Transverse colon (tissue), 4 donors: ENCODE measurements at regions not wholly inside any gene's neighbourhood (a gene's known extent, or its start where the extent isn't known, plus 50 kb on each side); places are given as distances from the start of the nearest gene placed in this dataset.

ENCODE experiments used
- DNase-seq: peaks from one replicate; pipeline ENCODE4 v3.0.0-alpha.2; 2019
- H3K27ac ChIP-seq, 4 donors: fragments of 200-600 bp; sonication (generic); 2 replicates each; pipeline ENCODE4 v1.5.1; 2016 to 2018; ENCODE audit warnings: inconsistent platforms in 4 of 4
- H3K27me3 ChIP-seq: fragments of 200-600 bp; sonication (generic); 2 replicates; pipeline ENCODE4 v1.5.1; 2017; ENCODE audit warnings: inconsistent platforms
- H3K36me3 ChIP-seq, 4 donors: fragments of 200-600 bp; sonication (generic); 2 replicates each; pipeline ENCODE4 v1.5.1; 2017 to 2019; ENCODE audit warnings: inconsistent platforms in 4 of 4
- H3K4me1 ChIP-seq, 4 donors: fragments of 200-600 bp; sonication (generic); 2 replicates each; pipeline ENCODE4 v1.5.1; 2017 to 2020; ENCODE audit warnings: inconsistent platforms in 4 of 4
- H3K4me3 ChIP-seq, 4 donors: fragments of 200-600 bp; sonication (generic); 1 replicate in 1 of 4; 2 replicates in 3 of 4; pipeline versions ENCODE4 v1.5.1 to v1.6.1; 2017 to 2019; ENCODE audit warnings: inconsistent platforms in 4 of 4
- H3K9me3 ChIP-seq, 2 donors: fragments of 200-600 bp; sonication (generic); 2 replicates each; pipeline ENCODE4 v1.5.1; 2017 to 2019; ENCODE audit warnings: inconsistent platforms in 2 of 2
- EP300 ChIP-seq: sonication (generic); formaldehyde crosslinking; IDR thresholded peaks from one replicate; pipeline ENCODE4 v1.6.1; 2017; ENCODE audit warnings: antibody characterized with exemption, low read depth
- POLR2A ChIP-seq: fragments of 450-650 bp; IDR thresholded peaks from one replicate; pipeline ENCODE4 v1.6.1; 2016; ENCODE audit warnings: antibody characterized with exemption, mild to moderate bottlenecking, moderate library complexity
- POLR2AphosphoS5 ChIP-seq, 3 donors: sonication (generic); formaldehyde crosslinking; IDR thresholded peaks; one replicate each; pipeline ENCODE4 v1.6.1; 2016; ENCODE audit warnings: antibody characterized with exemption in 3 of 3
- WGBS, 2 donors: methylation state at CpG; one replicate each; pipeline ENCODE4 v1.1.5; 2018; ENCODE audit warnings: low coverage in 1 of 2; 5-methylcytosine and 5-hydroxymethylcytosine counted together
- in situ Hi-C, 4 donors: fragments of 200-750 bp; cut with MboI; loops; one replicate each; pipeline versions ENCODE4 v1.15.0 to v1.15.1; 2017; ENCODE audit warnings: low sequenced_read_pairs in 3 of 4, low pct_ligation_motif_present in 1 of 4, low pct_unique_long_range_greater_than_20kb in 1 of 4
- intact Hi-C: fragments of 100-400 bp; cut with DNase I; formaldehyde crosslinking; loops from one replicate; pipeline ENCODE4 v1.15.1; 2023; ENCODE audit warnings: low total_unique reads
- TF ChIP-seq, protein P1 (sequence below), 5 experiments: fragments of 200-600 bp in 3 of 5; fragments of 450-650 bp in 2 of 5; sonication (generic) in 3 of 5; IDR thresholded peaks; 1 replicate in 2 of 5; 2 replicates in 3 of 5; pipeline ENCODE4 v1.5.1; 2016 to 2017; ENCODE audit warnings: antibody characterized with exemption in 5 of 5, inconsistent platforms in 3 of 5, mild to moderate bottlenecking in 2 of 5, moderate library complexity in 1 of 5

DNA sequence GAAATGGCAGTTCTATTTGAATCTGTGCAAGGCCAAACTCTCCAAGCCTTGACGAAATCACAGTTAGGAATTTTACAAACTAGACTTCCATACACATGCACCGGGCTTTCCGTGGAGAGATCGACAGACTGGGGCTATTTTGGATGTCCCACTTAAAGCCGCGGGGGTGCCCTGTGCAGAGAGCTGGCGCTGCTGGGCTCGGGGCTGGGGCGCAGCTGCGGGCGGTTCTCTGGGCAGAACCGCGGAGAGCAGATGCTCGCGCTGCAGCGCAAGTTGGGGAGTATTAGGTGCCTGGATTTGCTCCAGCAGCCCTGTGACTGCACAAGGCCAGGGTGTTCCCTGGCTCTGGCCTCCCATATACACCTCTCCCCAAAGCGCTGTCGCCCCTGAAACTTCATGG, 67.2 kb downstream of the SPATA19 start:
- no peak for TF ChIP-seq EP300
- TF ChIP-seq POLR2A = no peak
- TF ChIP-seq POLR2AphosphoS5 (IDR thresholded peaks at IDR 0.05) = no peak
- TF ChIP-seq, protein P1, sequence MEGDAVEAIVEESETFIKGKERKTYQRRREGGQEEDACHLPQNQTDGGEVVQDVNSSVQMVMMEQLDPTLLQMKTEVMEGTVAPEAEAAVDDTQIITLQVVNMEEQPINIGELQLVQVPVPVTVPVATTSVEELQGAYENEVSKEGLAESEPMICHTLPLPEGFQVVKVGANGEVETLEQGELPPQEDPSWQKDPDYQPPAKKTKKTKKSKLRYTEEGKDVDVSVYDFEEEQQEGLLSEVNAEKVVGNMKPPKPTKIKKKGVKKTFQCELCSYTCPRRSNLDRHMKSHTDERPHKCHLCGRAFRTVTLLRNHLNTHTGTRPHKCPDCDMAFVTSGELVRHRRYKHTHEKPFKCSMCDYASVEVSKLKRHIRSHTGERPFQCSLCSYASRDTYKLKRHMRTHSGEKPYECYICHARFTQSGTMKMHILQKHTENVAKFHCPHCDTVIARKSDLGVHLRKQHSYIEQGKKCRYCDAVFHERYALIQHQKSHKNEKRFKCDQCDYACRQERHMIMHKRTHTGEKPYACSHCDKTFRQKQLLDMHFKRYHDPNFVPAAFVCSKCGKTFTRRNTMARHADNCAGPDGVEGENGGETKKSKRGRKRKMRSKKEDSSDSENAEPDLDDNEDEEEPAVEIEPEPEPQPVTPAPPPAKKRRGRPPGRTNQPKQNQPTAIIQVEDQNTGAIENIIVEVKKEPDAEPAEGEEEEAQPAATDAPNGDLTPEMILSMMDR (IDR thresholded peaks at IDR 0.05) = no peak
- intact Hi-C loops (no loop called here), in situ Hi-C loops (no loop called here)
- Histone ChIP-seq H3K4me3 (no peak overlapping the region), H3K36me3 (no peaks in the 10 kb centered on the region), H3K27ac (no peak overlapping the region), H3K4me1 (no peaks in the 10 kb centered on the region), H3K27me3 (no peaks in the 10 kb centered on the region), H3K9me3 (no peaks in the 10 kb centered on the region)
- 28 to 77% methylated on average over 8 to 18 of the region's 18 CpGs for WGBS, 2 donors
- no peak for DNase-seq

DNA sequence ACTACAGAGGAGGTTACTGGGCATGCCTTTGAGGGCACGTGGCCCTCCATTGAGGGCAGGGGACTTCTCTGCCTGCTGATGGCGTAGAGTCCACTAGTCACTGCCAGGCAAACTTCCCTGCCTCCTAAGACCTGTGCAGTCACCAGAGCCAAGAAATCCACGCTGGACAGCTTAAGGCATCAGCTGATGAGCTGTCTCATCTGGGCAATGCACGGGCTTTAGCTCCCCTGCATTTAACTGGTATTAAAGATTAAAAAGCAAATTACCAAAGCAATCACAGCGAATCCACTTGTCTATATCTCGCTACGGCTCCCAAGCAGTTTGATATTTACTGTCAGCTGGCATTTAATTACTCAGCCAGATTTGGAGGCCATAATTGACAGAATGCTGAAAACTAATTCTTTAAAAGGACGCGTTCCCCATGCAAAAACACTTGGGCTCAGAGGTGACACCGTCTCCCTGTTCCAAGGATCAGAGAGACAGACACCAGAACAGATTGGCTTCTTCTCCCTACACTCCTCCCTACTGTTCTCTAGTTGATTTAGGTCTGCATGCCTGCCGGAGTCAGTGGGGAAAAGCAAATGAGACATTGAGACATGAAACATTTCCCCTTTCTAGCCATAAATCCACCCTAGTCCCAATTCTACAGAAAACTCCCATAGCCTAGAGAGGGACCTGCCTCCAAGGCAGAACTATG, 68.5 kb downstream of the SPATA19 start:
- in situ Hi-C loops (no loop called here), intact Hi-C loops (no loop called here)
- Histone ChIP-seq H3K27ac (no peak overlapping the region), H3K36me3 (no peaks in the 10 kb centered on the region), H3K4me3 (no peak overlapping the region), H3K27me3 (no peaks in the 10 kb centered on the region), H3K9me3 (no peaks in the 10 kb centered on the region), H3K4me1 (no peaks in the 10 kb centered on the region)
- TF ChIP-seq POLR2A (no peak), POLR2AphosphoS5 (IDR thresholded peaks at IDR 0.05) (no peak), EP300 (no peak)
- TF ChIP-seq, protein P1 (IDR thresholded peaks at IDR 0.05) = no peak
- DNase-seq = no peak
- WGBS, 2 donors = 82% methylated on average over 3 to 11 of the region's 11 CpGs

DNA sequence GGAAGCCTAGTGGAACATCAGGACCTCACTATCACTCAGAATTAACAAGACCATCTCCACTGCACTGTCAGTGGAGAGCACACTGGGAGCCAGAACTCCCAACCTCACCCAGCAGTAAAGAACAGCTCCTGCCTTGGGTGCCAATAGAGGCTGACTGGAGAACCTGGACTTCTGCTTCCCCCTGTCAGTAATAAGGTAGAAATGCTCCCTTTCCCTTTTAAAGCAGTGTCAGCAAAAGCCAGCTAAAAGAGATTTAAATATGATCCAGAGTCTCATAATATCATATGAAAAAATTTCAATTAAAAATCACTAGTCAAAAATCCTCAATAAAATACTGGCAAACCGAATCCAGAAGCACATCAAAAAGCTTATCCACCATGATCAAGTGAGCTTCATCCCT, 82.8 kb downstream of the SPATA19 start:
- H3K27me3 ChIP-seq = no peaks in the 10 kb centered on the region
- H3K9me3 ChIP-seq = peaks cover 0 to 4% of the 10 kb centered on the region in 2 donors
- H3K36me3 ChIP-seq = no peaks in the 10 kb centered on the region
- no peak for TF ChIP-seq POLR2AphosphoS5 (IDR thresholded peaks at IDR 0.05)
- no peak for TF ChIP-seq EP300
- TF ChIP-seq, protein P1 (IDR thresholded peaks at IDR 0.05) = no peak
- no peak for TF ChIP-seq POLR2A
- in situ Hi-C loops = no loop called here
- intact Hi-C loops = no loop called here
- no peak overlapping the region for H3K27ac ChIP-seq
- WGBS, 2 donors = 45 to 67% methylated on average over 1 of the region's 1 CpG
- no peaks in the 10 kb centered on the region for H3K4me1 ChIP-seq
- no peak for DNase-seq
- no peak overlapping the region for H3K4me3 ChIP-seq

DNA sequence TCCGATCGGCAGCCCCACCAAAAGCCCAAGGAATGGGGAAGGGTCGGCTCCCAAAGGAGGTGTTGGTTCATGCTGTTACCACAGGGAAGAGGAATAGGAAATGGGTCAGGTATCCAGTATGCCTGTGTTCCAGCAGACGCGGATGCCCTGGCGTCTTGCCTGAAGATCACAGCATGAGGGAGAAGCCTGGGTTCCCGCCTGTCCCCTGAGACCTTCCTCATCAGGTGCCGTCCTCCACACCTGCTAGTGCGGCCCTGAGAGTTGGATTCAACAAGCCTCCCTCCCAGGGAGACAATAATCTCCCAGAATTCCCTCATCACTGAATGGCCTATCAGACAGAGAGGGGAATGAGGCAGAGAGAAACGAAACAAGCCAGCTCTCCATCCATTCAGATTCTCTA, 92.2 kb downstream of the SPATA19 start:
- Histone ChIP-seq H3K9me3 (no peaks in the 10 kb centered on the region), H3K27me3 (no peaks in the 10 kb centered on the region), H3K36me3 (no peaks in the 10 kb centered on the region), H3K4me1 (no peaks in the 10 kb centered on the region), H3K27ac (no peak overlapping the region), H3K4me3 (no peak overlapping the region)
- intact Hi-C loops (no loop called here), in situ Hi-C loops (no loop called here)
- 85% methylated on average over 10 of the region's 10 CpGs; no CpG with 5 or more reads in 1 of the 2 donors for WGBS, 2 donors
- no peak for DNase-seq
- TF ChIP-seq EP300 (no peak), POLR2AphosphoS5 (IDR thresholded peaks at IDR 0.05) (no peak), POLR2A (no peak)
- TF ChIP-seq, protein P1 (IDR thresholded peaks at IDR 0.05) = no peak
